Suprapubic skin (tissue), 4 donors: ENCODE measurements at regions not wholly inside any gene's neighbourhood (a gene's known extent, or its start where the extent isn't known, plus 50 kb on each side); places are given as distances from the start of the nearest gene placed in this dataset.

ENCODE experiments used
- CTCF ChIP-seq, 2 donors: fragments of 200-600 bp in 1 of 2; fragments of 450-650 bp in 1 of 2; sonication (generic) in 1 of 2; IDR thresholded peaks; one replicate each; pipeline ENCODE4 v1.5.1; 2016 to 2019; ENCODE audit warnings: antibody characterized with exemption in 2 of 2, mild to moderate bottlenecking in 1 of 2, moderate library complexity in 1 of 2
- EP300 ChIP-seq: sonication (generic); formaldehyde crosslinking; IDR thresholded peaks from one replicate; pipeline ENCODE4 v1.6.1; 2017; ENCODE audit warnings: antibody characterized with exemption
- POLR2A ChIP-seq, 2 donors: fragments of 450-650 bp; IDR thresholded peaks; one replicate each; pipeline ENCODE4 v1.6.1; 2017; ENCODE audit warnings: antibody characterized with exemption in 2 of 2, mild to moderate bottlenecking in 2 of 2, moderate library complexity in 2 of 2
- POLR2AphosphoS5 ChIP-seq, 3 donors: sonication (generic); formaldehyde crosslinking; IDR thresholded peaks; one replicate each; pipeline ENCODE4 v1.6.1; 2017; ENCODE audit warnings: antibody characterized with exemption in 3 of 3

DNA sequence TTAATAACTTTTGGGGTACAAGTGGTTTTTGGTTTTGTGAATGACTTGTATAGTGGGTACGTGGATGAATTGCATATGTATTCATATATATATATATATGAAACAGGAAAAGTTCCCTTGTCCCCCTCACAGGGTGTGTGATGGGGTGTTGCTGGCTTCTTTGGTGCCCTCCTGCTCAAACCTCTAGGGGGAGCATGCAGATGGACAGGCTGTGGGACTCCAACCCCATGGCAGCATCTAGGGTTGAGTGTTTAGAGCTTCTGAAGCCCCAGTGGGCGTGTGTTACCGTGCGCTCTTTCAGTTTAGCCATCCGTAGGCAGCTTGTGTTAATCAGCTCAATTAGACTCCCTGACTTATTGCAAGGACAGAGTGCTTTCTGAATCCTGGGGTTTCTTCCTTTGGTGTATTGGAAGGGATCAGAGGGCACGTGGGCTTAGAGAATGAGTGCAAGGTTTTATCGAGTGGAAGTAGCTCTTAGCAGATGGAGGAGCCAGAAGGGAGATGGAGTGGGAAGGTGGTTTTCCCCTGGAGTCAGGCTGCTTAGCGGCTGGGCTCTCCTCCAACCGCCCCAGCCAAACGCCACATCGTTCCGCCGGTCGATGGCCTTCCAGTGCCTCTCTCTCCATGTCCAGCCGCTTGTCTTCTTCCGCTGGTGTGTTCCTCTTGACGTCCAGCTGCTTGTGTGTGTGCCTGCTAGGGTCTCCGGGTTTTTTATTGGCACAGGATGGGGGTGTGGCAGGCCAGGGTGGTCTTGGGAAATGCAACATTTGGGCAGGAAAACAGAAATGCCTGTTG, 674.4 kb upstream of the LCORL start:
- TF ChIP-seq CTCF (IDR thresholded peaks at IDR 0.05), result no peak
- TF ChIP-seq POLR2AphosphoS5 (IDR thresholded peaks at IDR 0.05), result no peak
- TF ChIP-seq POLR2A (IDR thresholded peaks at IDR 0.05), result no peak
- no peak for TF ChIP-seq EP300
